GM21390 (cell line): ENCODE measurements at regions not wholly inside any gene's neighbourhood (a gene's known extent, or its start where the extent isn't known, plus 50 kb on each side); places are given as distances from the start of the nearest gene placed in this dataset.
A peak's percentile ranks its signal among the peaks of the same experiment; 100 is the strongest.

Experiments
- ATAC-seq: cut with Tn5 transposase; IDR thresholded peaks from one replicate; pipeline ENCODE4 v1.9.1; 2021; ENCODE audit not compliant: unreplicated experiment

DNA sequence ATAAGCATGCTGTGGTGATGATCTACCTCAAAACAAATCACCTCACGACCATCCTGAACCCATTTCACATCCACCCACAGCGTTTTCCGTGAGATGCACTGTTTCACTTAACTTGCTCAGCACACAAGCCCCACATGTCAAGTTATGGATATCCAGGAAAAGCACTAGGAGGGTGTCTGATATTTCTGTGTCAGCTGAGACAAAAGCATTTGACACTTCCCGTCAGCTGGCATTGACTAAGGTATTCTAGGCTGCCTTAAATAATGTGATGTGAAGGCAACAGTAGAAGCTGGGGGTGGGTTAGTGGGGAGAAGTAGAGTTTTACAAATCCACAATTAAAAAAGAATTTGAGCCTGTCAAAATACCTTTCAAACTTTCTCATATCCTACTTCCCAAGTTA is 68.7 kb upstream of the MDFIC start:
- ATAC-seq: no peak

DNA sequence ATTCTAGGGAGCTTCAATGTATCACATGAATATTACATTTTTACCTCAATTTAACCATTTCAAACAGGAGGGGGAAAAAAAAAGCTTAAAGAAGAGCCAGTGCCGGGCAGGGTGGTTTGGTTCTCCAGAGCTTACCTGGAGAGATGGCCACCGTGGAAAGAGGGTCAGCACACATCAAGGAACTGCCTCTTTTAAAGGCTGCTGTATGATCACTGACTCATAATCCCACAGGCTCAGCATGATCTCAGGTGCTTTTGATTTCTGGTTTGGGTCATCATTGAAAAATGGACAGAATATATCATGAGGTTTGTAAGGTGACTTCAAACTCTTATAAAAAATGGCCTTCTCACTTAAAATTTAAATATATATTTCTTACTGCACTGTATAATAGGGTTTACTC is 67.5 kb upstream of the MDFIC start:
- no peak for ATAC-seq

DNA sequence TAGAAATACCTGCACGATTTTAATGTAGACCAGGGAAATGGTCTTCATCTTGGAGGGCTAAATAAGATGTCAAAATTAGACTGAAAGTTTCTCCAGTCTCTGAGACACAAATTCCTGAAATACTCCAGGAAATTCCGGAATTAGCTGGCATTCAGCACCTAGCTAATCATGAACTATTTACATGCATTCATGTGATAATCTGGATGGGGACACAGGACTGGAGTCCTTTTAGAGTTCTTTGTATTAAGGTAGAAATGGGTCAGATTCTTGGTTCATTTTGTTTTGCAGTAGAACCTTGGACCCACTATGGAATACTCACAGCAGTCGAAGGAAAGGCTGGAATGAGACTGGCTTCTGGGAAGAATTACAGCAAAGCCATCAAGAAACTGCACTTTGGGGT is 65.3 kb upstream of the MDFIC start:
- ATAC-seq: no peak

DNA sequence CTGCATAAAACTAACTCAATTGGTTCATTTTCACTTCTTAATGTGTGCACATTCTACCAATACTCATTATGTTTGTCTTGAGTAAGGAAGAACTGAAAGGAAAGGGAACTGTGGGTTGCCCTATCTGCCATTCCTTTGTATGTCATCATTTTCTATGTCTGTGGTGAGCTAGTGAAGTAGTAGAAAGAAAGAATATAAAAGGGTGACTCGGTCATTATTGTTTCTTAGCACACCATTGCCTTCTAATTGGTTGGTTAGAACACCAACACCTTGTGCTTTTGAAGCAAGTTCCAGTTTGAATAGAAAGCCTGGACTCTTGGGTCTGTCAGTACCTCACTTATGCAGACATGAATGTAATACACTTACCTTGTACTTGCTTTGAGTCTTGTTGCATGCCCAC is 64.3 kb upstream of the MDFIC start:
- no peak for ATAC-seq

DNA sequence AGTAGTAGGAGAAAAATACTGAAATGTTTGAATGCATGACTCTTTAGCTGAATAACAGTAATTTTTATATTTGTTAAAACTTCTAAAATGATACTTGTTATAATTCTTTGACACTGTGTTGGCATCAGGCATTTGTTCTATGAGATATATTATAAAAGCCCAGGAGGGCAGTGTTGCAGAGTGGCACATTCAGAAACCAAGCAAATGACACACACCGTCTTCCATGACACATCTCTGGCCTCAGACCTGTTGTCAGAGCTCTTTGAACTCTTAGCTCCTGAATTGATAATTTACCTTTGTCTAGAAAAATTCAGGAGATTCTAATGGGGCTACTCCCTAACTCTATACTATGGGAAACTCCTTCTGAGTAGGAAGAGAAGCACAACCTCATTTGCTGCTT is 62.4 kb upstream of the MDFIC start:
- ATAC-seq: no peak

DNA sequence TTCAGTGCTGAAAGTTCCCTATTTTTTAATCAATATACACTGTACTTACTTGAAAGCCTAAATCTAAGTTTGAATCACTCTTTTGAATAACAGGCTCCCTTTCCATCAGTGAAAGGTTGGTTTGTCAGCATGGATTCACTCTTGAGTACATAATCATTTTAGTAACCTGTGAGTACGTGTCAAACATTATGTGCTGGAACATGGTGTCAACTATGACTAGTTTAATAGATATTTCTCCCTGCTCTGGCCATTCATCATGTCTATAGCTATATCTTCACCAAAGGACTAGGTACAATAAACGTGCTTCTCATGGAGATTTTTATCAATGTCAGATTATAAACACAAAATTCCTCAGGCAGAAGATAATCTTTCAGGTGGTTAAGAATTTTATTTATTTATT is 61.7 kb upstream of the MDFIC start:
- ATAC-seq: no peak

DNA sequence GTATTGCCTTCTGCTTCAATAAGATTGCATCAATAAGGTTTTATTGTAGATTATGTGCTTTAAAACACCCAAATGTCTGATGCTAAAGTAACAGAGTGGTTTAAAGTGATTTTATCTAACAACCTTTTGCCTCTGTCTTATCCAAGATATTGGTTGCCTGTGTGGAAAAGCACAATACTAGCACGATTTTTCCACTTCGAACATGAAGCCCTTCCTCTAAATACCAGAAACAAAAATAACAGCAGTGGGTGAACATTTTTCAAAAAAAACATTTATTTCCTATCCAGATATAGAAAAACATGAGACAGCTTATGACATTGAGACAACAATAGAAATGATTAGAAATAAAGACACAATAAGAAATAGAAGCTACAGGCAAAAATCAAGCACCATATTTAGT is 59.5 kb upstream of the MDFIC start:
- ATAC-seq: no peak

DNA sequence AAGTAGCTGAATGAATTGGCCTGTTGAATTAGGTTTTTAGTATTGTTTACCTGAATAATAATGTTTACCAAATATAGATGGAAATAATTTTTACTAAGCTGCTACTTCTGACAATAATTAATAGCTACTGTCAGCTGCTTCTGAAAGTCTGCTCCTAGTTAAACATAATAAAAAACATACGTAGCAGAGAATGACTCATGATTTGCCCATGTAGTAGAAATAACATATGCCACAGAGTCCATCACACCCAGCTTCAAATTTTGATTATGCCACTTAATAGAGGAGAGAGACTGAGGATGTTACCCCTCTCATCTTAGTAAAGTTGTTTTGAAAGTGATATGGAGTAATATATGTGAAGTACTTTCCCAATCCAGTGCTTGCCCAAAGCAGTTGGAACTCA is 57.6 kb upstream of the MDFIC start:
- no peak for ATAC-seq

DNA sequence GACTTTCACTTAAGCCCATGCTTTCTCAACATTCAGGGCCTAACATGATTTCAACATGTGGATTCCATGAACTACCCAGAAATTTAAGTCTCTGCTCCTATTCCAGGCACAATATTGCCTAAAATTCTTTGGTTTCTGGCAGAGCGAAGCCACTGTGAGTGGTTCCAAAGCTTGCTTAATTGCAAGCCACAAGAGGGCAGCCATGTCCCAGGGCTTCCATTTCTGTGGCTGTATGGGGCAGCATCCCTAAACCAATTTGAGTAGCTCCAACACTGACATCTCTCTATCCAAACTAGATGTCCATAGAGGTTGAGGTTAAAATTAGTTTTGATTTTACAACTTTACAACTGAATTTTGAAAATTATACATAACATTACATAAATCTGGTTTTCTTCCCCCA is 56.3 kb upstream of the MDFIC start:
- peak; percentile 94 for ATAC-seq
